ENCODE measurements at regions not wholly inside any gene's neighbourhood (a gene's known extent, or its start where the extent isn't known, plus 50 kb on each side); places are given as distances from the start of the nearest gene placed in this dataset.
"Not testable (repeated sequence)": the region's sequence is repeated elsewhere in the genome, so short reads cannot be mapped to it uniquely, and the experiment has no call there.

DNA sequence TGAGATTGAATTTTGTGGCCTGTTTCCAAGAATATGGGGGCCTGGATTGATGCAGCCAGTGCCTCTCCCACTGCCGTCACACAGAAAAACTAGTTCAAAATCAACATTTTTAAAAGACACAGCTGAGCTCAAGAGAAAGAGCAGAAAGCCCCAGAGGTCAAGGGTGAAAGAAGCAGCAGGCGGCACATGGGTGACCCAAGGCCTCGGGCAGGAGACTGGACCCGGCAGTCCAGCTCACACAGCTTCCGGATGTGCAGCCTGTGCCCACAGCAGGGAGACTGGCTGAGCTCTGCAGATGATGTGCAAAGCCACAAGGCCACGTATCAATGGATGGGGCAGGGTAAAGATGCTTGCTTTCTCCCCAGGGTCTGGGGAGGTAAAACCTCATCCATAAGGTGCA is 50.4 kb upstream of the RNF32 start:
- DNase-seq (ENCODE audit: low spot score in 2 of 2) = no peak
- no peak for ATAC-seq
- no peak overlapping the region for H3K27ac Mint-ChIP-seq
- peaks cover 3 to 11% of the 10 kb centered on the region in 2 donors for H3K9me3 Mint-ChIP-seq
- H3K36me3 Mint-ChIP-seq = peaks cover 0 to 8% of the 10 kb centered on the region in 2 donors

DNA sequence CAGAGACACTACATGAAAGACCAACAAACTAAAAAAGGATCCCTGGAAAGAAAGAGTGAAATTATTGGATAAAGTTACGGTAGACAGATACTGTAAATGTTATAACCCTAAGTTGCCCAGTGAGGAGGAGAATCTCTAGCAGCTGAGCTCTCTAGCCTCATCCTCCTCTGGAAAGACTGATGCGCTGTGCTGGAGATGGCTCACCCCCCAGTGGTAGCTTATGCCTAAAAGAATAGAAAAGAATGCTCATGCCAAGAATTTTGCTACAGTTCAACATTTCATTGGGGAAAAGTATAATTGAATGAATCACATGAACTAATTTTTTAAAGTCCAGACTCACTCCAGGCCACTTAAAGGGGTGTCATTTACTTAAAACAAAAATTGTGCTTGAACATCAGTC is 50.8 kb upstream of the RNF32 start:
- Mint-ChIP-seq H3K9me3 (peaks cover 3 to 15% of the 10 kb centered on the region in 2 donors), H3K27ac (no peak overlapping the region), H3K36me3 (peaks cover 0 to 8% of the 10 kb centered on the region in 2 donors)
- no peak for ATAC-seq
- DNase-seq (ENCODE audit: low spot score in 2 of 2) = no peak

DNA sequence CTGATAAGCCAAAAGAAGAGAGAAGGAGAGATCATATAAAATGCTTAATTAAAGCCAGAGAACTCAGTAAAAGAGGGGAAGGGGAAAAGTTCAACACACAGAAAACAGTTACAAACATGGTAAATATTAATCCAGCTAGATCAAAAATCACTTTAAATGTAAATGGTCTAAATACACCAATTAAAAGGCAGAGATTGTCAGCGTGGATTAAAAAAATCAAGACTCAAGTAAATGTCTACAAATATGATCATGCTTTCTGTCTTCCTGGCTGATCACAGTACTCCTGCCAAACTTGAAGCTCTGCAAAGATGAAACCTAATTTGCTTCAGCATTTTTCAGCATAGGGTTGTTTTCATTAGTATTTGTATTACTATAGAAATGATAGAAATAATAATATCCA is 54.6 kb upstream of the RNF32 start:
- H3K27ac Mint-ChIP-seq = no peak overlapping the region
- H3K36me3 Mint-ChIP-seq = no peaks in the 10 kb centered on the region
- ATAC-seq = no peak
- DNase-seq (ENCODE audit: low spot score in 2 of 2) = no peak
- peaks cover 0 to 11% of the 10 kb centered on the region in 2 donors for H3K9me3 Mint-ChIP-seq

DNA sequence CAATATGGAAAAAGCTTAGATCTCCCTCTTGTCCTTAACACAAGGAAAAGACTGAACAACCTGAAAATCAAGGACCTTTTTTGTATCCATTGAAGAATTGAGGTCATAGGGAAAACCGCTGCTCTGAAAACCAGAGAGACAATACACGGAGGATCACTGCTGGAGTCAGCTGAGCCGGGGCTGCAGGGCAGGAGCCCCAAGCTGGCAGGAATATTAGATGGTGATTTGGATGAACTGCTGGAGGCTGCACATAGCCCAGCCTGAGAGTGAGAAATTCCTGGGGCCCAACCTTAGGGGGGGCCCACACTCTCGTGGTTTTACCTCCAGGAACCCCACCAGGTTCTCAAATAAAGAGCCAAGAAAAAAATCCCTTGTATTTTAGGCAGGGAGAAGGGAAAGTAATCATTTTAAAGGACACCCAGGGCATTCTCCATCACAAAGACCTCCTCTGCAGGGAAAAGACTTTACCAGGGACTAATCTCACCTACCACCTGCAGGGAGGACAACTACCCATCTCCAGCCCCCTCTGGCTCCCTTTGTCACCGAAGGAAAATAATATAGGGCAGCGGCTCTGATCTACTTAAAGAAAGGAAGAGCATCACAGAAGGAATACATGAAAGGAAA is 55.4 kb upstream of the RNF32 start:
- no peak for DNase-seq (ENCODE audit: low spot score in 2 of 2)
- ATAC-seq = no peak
- no peak overlapping the region for H3K27ac Mint-ChIP-seq
- peaks cover 0 to 11% of the 10 kb centered on the region in 2 donors for H3K9me3 Mint-ChIP-seq
- H3K36me3 Mint-ChIP-seq = no peaks in the 10 kb centered on the region

DNA sequence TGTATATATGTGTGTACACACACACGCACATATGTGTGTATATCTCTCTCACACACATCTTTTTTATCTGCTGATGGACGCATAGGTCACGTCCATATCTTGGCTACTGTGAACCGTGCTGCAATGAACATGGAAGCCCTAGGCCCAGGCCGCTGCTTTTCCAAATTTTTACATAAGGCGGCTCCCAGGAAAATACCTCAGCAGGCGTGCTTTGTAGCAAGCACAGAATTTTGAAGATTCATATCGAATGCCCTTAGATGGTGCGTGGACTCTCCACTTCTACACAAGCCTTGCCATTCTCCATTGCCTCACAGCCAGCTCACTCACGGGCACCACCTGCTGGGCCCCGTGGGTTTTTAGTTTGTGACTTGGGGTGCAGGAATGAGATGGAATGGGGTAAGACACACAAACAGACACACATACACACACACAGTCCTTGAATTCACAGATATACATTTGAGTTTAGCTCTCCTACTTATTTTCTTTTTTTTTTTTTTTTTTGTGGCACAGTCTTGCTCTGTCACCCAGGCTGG is 57.9 kb upstream of the RNF32 start:
- H3K9me3 Mint-ChIP-seq = peaks cover 0 to 11% of the 10 kb centered on the region in 2 donors
- ATAC-seq = no peak
- no peak overlapping the region for H3K27ac Mint-ChIP-seq
- DNase-seq (ENCODE audit: low spot score in 2 of 2) = no peak
- H3K36me3 Mint-ChIP-seq = no peaks in the 10 kb centered on the region

DNA sequence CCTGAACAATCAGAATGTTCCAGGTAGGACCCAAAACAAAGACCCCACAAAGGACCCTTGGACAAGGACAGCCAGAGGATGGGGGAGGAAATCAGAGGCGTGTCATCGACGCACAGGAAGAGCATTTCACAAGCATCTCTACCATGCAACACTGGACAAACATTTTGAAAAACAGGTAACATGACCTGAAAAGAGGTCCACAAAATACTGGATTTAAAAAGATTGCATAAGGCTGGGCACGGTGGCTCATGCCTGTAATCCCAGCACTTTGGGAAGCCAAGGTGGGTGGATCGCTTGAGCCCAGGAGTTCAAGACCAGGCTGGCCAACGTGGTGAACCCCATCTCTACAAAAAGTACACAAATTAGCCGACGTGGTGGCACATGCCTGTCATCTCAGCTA is 60.5 kb upstream of the RNF32 start:
- Mint-ChIP-seq H3K36me3 (no peaks in the 10 kb centered on the region), H3K27ac (no peak overlapping the region), H3K9me3 (peaks cover 0 to 2% of the 10 kb centered on the region in 2 donors)
- ATAC-seq (no peak), DNase-seq (ENCODE audit: low spot score in 2 of 2) (no peak)

DNA sequence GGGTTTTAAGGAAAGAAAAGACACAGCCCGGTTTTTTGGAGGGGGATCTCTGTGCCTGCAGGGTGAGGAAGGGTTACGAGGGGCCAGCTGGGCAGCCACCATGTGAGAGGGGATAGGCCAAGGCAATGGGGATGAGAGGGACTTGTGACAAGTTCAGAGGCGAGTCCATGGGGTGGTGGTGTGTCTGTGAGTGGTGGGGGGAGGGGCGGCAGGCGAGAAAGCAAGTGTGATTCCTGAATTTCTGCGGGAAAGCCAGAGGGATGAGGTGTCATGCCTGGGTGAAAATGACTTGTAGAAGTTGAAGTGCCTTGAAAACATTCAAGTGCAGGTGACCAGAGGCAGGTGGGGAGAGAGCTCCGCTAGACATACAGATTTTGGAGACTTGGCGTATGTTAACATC is 61.0 kb upstream of the RNF32 start:
- H3K9me3 Mint-ChIP-seq = no peaks in the 10 kb centered on the region
- no peak overlapping the region for H3K27ac Mint-ChIP-seq
- no peaks in the 10 kb centered on the region for H3K36me3 Mint-ChIP-seq
- ATAC-seq (no peak), DNase-seq (ENCODE audit: low spot score in 2 of 2) (no peak)

DNA sequence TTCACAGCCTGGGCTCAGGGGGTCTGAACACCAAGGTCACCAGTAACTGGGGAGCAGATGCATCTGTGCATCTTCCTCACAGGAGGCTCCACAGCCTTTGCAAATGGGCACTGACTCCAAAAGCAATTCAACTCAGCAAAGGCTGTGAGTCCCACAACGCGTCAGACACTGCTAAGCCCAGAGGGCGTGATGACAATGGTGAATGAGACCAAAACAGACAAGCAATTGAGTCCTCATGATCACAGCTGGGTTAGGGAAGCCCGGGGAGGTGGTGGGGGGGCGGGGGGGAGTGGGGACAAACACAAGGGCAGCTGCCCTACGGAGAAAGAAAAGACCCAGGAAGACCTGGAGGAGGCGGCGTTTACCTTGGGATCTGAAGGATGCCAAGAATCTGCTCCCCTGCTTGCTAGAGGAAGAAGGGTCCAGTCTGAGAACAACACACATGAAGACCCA is 61.6 kb upstream of the RNF32 start:
- no peak overlapping the region for H3K27ac Mint-ChIP-seq
- H3K36me3 Mint-ChIP-seq = no peaks in the 10 kb centered on the region
- H3K9me3 Mint-ChIP-seq = no peaks in the 10 kb centered on the region
- ATAC-seq (no peak), DNase-seq (ENCODE audit: low spot score in 2 of 2) (no peak)

DNA sequence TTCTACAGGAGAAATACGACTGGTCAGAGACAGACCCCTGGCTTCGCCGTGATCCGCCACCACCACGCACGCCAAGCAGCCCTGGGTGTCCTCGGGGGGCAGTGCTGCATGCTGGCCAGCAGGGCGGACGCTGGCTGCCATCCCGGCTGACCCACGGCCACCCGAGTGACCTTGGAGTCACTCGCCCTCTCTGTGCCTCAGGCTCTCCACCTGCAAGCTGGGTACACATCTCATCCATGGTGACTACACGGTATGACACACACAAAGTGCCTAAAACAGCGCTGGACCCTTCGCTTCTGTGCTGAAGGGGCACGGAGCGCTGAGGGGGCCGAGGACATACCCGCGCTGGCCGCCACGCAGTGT is 62.0 kb upstream of the RNF32 start:
- no peaks in the 10 kb centered on the region for H3K36me3 Mint-ChIP-seq
- DNase-seq (ENCODE audit: low spot score in 2 of 2) (no peak), ATAC-seq (no peak)
- H3K9me3 Mint-ChIP-seq = peaks cover 0 to under 1% of the 10 kb centered on the region in 2 donors
- H3K27ac Mint-ChIP-seq = no peak overlapping the region

DNA sequence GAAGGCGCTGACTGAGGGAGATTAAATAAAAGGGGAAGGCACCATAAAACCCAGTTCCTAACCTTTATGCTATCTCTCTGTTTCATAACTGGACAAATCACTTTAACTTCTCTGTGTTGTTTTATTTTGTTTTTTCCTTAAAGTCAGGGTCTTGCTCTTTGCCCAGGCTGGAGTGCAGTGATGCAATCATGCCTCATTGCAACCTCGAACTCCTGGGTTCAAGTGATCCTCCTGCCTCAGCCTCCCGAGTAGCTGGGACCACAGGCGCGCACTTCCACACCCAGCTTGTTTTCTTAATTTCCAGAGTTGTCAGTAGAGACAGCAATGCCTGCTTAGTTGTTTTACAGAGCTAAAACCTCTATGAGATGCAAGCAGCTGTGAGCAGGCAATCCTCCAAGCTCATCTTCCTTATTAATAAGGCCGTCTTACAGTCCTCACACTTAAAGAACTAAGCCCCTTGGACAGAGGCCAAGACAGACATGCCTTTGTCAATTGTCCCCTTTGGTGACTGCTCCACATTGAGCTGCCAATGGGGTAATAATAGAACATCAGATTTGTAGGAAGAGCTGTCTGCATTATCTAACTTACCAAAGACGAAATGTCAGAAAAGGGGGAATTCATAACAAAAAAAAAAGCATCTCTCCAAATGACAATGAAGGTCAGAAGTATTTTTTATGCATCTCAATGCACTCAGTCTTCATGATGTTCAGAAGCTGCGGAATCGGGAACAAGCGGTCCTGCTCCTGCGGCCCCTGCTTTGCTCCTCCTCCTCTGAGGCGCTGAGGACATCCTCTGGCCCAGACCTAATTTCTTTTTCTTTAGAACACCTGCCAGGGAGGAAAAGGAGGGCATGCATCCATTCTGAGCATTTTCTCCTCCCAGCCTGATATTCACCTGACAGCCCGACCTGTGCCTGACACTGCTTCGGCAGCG is 62.7 kb upstream of the RNF32 start:
- ATAC-seq (no peak), DNase-seq (ENCODE audit: low spot score in 2 of 2) (no peak)
- no peak overlapping the region for H3K27ac Mint-ChIP-seq
- no peaks in the 10 kb centered on the region for H3K36me3 Mint-ChIP-seq
- H3K9me3 Mint-ChIP-seq = peaks cover 0 to 4% of the 10 kb centered on the region in 2 donors

DNA sequence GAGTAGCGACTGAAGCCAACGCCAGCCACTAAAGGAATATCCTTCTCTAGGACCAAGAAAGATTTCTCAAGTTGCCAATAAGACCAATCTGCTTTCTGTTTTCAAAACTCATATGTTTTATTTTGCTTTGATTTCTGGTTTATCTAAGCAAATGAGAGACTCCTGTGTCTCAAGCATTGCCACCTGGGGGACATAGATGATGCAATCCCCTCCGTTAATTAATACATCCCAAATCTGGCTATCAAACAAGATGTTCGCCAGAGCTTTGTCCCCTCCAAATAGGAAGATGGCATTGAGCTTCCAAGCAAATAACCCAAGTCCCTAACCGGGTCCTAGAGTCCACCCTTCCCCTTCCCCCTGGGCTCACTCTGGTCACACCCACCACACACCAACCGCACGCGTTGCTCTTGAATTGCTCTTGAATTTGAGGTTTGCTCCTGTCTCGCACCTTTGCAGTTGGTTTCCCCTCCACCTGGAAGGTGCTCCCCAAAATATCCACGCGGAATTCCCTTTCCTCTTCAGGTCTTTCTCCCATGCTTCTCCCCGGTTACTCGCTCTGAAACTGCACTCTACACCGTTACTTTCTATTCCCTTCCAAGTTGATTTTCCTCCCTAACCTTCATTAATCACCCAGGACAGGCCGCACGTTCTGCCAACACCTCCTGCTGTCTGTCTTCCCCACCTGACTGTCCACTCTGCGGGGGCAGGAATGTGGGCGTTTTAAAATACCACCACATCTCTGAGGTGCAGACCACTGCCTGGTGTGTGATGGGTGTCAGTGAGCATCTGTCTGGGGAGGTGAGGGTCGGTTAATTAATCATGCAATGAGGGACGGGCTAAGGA is 64.1 kb upstream of the RNF32 start:
- no peak for DNase-seq (ENCODE audit: low spot score in 2 of 2)
- ATAC-seq = no peak
- peaks cover 0 to 4% of the 10 kb centered on the region in 2 donors for H3K9me3 Mint-ChIP-seq
- H3K27ac Mint-ChIP-seq = no peak overlapping the region
- no peaks in the 10 kb centered on the region for H3K36me3 Mint-ChIP-seq

DNA sequence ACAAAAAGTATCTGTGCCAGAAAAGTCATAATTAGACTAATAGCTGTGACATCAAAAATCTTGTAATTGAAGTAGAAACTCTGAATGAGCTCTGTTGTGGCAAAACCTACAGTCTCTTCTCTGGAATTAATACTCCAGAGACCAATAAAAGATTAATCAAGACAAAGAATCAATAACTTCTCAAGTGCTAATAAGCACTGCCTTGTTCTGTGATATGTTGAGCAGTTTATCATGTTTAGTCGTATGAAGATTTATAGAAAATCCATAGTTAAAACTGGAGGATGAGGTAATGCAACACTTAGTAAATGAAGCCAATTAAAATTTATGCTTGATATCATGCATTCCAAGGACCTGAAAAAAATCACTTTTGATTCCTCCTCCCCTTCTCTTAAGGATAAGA is 72.3 kb upstream of the RNF32 start:
- DNase-seq (ENCODE audit: low spot score in 2 of 2) = no peak
- ATAC-seq = no peak
- Mint-ChIP-seq H3K9me3 (peaks cover 10 to 15% of the 10 kb centered on the region in 2 donors), H3K36me3 (peaks cover 0 to 4% of the 10 kb centered on the region in 2 donors), H3K27ac (no peak overlapping the region)

DNA sequence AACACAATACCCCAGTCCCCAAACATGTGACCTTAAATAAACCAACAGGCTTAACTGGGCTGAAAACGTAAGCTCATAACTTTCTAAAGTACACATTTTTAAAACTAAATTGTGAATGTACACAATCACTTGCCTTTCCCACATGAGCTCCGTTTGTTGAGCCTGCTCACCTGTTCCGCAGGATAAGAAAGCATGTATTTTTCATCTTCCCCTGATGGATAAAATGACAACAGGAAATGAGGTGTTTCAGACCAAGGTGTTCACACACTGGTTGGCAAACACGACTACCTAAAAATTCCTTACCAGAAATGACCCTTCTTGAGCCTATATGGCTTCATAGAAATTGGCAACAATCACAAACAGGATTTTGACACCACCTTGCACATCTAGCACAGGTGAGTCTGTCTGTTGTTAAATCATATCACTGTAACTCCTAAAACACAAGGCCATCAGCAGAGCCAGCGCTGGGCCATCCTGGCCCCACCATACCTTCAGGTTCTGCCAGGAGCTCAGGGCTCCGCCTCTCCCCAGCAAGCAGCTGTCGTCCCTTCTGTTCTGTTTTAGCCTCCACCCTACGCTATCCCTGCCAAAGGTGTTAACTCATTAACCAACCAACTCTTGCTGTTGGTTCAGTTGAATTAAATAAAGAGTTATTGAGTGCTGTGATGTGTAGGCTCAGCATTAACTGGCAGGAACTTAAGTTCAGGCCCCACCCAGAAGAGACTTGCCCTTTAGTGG is 73.6 kb upstream of the RNF32 start:
- peaks cover 10 to 16% of the 10 kb centered on the region in 2 donors for H3K9me3 Mint-ChIP-seq
- peaks cover 0 to 4% of the 10 kb centered on the region in 2 donors for H3K36me3 Mint-ChIP-seq
- ATAC-seq (no peak), DNase-seq (ENCODE audit: low spot score in 2 of 2) (no peak)
- no peak overlapping the region for H3K27ac Mint-ChIP-seq

DNA sequence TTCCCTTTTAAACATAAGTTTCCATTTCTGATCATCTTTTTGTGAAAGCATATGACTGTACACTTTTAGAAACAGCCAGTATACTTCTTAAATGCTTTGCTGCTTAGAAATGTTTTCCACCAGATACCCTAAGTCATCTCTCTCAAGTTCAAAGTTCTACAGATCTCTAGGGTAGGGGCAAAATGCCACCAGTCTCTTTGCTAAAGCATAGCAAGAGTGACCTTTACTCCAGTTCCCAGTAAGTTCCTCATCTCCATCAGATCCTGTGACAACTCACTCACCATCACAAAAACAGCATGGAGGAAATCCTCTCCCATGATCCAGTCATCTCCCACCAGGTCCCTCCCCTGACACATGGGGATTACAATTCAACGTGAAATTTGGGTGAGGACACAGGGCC is 75.6 kb upstream of the RNF32 start:
- H3K9me3 Mint-ChIP-seq = peaks cover 10 to 16% of the 10 kb centered on the region in 2 donors
- DNase-seq (ENCODE audit: low spot score in 2 of 2); H3K36me3 Mint-ChIP-seq; H3K27ac Mint-ChIP-seq; ATAC-seq: not testable (repeated sequence)

DNA sequence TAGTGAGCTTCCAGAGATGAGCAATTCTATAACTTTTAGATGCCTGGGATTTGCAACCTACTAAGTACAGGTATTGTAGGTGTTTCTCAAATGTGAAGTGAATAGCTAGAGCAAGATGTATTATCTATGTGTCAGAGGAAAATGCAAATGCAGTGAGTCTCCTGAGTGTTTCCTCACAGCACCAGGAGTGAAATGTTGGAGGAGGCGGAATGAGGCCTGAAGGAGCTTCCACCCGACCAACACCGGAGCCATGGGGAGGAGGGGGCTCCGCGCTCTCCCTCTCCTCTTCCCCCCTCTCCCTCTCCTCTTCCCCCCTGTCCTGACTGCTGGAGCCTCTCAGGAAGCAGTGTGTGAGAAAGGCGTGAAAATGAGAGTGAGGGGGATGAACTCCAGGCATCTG is 79.9 kb upstream of the RNF32 start:
- Mint-ChIP-seq H3K27ac (no peak overlapping the region), H3K36me3 (peaks cover 0 to 4% of the 10 kb centered on the region in 2 donors), H3K9me3 (peaks cover 10 to 16% of the 10 kb centered on the region in 2 donors)
- DNase-seq (ENCODE audit: low spot score in 2 of 2) (no peak), ATAC-seq (no peak)

DNA sequence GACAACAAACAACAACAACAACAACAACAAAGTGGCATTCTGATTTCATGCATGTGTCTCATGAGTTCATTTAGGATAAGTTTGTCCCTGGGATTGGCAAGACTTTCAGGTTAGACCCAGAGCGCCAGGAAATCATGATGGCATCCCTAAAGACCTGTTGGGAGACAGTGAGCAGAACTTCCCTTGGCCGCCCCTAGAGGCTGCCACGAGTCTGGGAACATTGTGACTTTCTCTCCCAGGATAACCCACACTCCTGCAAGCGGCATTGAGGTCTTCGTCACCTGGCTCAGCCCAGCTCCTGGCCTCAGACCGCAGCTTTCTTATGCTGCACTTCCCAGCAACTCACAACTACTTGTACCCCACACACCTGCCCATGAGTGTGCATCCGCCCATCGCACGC is 80.5 kb upstream of the RNF32 start:
- ATAC-seq (no peak), DNase-seq (ENCODE audit: low spot score in 2 of 2) (no peak)
- no peak overlapping the region for H3K27ac Mint-ChIP-seq
- peaks cover 10 to 15% of the 10 kb centered on the region in 2 donors for H3K9me3 Mint-ChIP-seq
- H3K36me3 Mint-ChIP-seq = peaks cover 0 to 3% of the 10 kb centered on the region in 2 donors
